ENCODE measurements at regions not wholly inside any gene's neighbourhood (a gene's known extent, or its start where the extent isn't known, plus 50 kb on each side); places are given as distances from the start of the nearest gene placed in this dataset.

DNA sequence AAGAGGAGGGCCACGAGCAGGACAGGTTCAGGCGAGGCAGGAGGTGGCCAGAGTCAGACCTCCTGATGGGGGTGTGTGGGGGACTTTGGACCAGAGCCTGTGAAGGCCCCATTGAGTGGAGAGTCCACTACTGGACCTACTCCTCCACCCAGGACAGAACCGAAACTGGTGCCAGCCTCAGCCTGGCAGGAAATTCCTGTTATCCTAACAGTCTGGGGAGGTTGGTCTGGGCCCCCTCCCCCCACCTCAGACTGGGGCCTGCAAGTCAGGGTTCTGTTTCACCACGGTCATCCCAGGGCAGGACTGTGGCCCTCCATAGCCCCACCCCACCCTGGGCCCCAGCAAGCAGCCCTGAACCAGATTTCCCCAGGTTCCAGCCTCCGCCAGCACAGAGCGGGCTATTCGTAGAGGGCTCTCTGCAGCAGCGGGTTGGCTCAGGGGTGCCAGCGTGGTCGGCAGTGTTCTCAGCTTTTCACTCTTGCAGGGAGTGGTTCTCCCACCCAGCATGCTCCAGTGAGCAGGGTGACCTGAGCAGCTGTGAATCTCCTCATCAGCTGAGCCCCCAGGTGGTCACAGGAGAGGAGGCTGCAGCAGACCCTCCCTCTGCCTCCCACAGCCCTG lies 217.3 kb downstream of the TBC1D2B start:
- no peak for DNase-seq

DNA sequence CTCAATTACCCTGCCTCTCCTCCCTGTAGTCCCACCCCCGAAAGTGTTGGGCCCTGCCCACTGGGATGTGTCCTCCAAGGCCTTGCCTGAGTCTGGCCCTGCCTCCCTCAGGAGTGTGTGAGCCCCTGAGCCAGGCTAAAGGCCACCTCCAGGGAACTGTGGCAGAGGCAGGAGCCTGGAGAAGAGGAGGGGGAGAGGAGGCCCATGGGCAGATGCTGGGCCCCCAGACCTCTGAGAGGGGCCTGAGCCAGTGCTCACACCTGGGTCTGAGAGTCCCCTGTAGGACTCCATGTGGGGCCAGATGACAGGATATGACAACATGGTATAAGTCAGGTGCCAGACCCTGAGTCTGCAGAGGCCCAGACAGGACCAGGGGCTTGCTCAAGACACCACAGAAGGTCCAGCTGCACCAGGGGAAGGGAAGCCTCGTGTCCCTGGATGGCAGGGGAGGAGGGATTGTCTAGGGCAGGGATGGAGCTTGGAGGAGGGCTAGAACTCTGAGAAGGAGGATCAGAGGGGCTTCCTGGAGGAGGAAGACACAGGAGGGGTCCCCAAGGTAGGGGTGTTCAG lies 217.9 kb downstream of the TBC1D2B start:
- no peak for DNase-seq

DNA sequence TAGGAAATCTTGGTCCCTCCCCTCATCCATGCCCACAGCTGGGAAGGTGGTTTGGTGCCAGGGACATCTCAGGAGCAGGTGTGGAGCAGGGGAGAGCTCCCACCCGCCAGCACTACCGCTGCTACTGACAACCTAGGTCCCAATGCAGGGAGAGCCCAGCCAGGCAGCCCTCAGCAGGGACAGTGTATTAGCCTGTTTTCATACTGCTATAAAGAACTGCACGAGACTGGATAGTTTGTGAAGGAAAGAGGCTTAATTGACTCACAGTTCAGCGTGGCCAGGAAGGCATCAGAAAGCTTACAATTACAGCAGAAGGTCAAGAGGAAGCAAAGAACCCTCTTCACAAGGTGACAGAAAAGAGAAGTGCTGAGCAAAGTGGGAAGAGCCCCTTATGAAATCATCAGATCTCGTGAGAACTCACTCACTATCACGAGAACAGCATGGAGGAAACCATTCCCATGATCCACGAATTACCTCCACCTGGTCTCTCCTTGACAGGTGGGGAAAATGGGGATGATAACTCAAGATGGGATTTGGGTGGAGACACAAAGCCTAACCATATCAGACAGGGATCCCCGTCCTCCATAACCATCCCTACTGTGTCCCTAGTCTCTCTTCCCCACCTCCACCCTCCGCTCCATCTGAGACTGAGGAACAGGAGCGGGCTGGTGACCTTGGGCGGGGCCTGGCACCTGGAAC lies 218.6 kb downstream of the TBC1D2B start:
- no peak for DNase-seq

DNA sequence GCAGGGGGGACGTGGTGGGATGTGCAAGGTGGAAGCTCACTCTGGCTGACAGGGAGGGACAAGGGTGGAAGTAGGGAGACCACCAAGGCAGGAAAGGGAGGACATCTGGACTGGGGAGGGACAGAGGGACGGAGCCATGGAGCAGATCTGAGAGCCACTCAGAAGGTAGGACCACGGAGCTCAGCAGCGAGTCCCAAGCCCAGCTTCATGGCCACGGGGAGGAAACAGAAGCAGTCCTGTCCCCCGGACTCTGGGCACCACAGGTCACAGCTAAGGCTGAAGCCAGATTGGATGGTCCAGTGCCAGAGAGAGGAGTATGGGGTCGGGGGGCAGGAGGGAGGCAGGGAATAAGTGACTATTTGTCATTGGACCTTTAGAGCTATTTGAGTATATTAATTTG lies 220.1 kb downstream of the TBC1D2B start:
- no peak for DNase-seq

DNA sequence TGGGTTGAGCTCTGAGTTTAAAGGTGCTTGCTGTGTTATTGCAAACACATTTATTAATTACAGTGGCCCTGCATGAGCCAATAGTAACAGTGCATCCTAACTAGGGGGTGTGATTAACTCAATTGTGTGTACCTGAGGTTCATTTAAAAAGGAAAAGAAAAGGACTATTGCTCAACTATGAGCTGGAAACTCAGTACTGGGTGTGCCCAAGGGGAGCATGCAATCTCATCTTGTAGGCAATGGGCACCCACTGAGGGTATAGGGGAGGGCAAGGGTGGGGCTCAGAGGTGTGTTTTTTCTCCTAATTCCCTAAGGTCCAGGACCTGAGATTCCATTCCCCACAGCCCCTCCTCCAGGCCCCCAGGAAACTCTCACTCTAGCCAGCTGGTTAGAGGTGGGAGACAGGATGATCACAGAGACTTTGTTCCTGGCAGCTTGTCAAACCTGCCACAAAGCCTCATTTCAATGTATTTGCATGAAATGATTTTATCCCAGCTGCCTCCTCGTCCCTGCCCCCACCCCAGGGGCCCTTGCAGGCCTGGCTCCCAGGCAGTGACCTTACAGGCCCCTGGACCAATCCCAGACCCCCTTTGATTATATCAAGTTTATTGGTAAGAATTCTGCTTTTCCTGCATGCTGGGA lies 220.7 kb downstream of the TBC1D2B start:
- no peak for DNase-seq

DNA sequence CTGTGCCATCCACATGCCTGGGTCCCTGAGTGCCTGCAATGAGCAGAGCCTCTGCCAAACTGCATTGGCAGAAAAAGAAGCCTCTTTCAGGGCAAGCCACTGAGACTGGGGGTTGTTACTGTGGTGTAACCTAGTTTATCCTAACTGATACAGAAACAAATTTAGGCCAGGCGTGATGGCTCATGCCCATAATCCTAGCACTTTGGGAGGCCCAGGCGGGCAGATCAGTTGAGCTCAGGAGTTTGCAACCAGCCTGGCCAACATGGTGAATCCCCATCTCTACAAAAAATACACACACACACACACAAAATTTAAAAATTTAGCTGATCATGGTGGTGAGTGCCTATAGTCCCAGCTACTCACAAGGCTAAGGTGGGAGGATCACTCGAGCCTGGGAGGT lies 221.6 kb downstream of the TBC1D2B start:
- DNase-seq, result no peak

DNA sequence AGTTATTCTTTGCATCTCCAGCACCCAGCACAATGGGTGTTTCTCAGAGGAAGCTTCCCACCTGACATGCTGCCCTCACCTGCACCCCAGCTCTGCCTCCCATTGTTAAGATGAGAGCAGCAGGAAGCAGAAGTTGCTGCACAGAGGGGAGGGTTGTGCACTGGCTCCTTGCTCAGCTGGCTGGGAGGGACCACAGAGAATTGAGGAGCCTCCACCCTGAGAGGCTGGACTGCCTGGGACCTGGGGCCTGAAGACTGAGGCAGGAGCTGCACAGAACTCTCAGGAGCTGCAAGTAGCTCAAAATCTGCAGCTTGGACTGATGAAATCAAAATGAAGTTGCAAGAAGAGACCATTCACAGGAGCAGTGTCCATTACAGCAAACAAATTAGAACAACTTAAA lies 222.3 kb upstream of the LINGO1 start:
- DNase-seq, result no peak

DNA sequence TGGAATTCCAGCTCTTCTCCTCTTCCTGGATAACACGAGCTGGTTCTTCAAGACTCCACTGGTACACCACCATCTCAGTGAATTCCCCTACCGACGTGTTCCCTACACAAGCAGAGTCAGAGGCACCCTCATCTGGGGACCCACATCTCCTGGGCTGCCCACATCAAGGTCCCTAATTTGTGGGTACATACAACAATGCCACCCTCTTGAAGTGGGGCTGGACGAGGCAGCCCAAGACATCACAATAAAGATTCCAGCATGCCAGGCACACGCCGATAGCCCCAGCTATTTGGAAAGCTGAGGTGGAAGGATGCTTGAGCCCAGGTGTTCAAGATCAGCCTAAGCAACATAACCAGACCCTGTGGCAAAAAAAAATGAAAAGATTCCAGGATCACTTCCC lies 221.2 kb upstream of the LINGO1 start:
- no peak for DNase-seq

DNA sequence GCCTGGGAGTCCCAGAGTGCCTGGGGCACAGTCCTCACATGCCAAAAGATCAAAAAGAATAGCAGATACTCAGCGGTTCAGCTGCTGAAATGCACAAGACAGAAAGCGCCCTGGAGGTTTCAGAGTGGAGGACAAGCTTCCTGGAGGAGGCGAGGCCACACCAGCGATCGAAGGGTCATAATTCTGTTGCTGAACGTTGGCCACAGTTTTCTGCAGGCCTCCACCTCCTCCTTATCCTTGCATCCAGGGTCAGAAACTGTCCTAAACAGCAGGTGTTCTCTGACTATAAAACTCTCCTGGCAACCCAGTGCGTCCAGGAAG lies 220.3 kb upstream of the LINGO1 start:
- DNase-seq, result no peak

DNA sequence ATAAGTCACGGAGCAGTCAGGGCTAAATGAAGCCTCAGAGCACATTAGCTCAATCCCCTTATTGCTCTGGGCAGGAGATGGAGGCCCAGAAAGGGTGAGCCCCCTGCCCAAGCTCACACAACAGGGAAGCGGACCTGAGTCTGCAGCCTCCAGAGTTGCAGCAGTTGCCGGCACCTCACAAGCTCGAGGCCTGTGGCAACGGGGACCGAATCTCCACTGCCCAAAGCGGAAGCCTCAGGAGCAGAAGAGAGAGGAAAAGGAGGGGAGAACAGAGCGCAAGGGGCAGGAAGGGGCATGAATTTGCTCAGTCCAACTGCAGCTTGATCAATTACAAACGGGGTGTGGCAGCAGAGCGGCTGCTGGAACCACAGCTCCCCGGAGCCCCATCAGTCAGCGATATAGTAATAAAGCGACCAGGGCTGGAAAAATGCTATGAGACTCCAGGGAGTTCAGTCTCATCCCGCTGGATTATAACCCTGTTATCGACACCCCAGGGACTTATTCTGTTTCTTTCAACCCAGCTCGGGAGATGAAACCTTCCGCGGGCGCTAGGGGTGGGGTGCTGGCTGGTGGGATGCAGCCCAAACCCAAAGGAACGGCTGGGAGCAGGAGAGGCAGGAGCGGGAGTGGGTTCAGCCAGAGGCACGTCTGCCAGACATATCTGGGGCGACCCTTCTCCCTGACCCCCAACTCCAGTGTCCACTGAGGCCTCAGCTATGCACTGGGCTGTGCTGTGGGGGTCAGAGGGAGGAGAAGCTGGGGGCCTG lies 219.7 kb upstream of the LINGO1 start:
- no peak for DNase-seq

DNA sequence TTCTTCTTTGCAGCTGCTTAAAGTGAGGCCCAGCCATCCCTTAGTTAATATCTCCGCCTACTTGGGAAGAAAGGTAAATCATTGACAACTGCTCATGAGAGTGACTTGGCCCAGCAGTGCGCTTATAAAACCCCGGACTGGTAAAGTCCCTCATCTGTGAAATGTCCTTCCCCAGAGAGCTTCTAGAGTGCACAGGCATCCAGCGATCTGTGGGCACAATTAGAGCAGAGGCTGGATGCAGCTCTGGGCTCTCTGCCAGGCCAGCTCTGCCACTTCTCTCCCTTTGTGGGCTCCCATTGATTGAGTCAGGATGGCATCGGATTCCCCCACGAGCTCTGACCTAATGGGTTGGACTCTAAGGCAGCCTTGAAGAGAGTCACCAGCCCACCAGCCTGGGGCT lies 219.0 kb upstream of the LINGO1 start:
- DNase-seq, result no peak

DNA sequence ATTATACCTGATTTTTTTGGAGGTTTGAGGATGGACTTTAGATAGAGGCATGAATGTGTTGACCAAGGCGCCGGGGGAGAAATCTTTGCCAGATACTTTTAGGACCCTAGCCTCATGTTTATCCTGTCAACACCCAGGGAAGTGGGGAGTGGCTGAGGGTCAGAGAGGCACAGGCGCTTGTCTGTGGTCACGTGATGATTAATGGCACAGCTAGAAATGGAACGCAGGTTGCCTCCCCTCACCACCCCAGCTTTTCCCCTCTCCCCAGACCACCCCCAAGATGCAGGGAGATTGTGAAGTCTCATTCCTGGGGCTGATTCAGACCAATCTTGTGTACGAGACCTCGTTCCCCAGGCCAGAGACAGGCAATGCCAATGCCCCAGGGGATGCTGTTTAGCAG lies 218.4 kb upstream of the LINGO1 start:
- no peak for DNase-seq

DNA sequence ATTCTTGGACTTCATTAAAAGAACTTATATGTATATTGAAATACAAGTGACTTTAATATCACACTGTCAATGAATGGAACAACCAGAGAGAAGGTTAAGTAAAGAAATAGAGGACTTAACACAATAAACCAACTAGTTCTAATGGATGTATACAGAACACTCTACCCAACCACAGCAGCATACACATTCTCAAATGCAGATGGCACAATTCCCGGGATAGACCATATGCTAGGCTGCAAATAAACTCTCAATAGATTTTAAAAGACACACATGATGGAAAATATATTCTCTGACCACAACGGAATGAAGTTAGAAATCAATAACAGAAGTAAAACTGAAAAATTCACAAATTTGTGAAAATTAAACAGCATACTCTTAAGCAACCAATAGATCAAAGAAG lies 214.3 kb upstream of the LINGO1 start:
- no peak for DNase-seq

DNA sequence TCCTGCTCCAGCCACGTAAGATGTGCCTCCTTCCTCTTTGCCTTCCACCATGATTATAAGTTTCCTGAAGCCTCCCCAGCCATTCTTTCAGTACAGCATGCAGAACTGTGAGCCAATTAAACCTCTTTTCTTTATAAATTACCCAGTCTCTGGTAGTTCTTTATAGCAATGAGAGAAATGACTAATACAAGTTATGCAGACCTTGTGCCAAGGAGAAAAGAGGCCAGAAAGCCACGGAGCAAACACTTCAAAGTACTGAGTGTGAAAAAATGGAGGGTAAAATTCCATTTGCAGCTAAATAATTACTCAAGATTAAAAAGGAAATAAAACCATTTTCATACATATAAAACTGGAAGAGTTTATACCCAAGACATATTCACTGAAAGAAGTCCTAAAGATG lies 213.6 kb upstream of the LINGO1 start:
- DNase-seq, result no peak

DNA sequence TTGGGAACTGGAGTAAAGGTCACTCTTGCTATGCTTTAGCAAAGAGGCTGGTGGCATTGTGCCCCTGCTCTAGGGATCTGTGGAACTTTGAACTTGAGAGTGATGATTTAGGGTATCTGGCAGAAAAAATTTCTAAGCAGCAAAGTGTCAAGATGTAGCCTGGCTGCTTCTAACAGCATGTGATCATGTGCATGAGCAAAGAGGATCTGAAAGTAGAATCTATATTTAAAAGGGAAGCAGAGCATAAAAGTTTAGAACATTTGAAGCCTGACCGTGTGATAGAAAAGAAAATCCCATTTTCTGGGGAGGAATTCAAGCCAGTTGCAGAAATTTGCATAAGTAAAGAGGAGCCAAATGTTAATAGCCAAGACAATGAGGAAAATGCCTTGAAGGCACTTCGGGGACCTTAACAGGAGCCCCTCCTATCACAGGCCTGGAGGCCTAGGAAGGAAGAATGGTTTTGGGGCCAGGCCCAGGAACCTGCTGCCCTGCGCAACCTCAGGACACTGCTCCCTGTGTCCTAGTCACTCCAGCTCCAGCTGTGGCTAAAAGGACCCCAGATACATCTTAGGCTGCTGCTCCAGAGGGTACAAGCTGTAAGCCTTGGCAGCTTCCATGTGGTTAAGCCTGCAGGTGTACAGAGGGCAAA lies 212.2 kb upstream of the LINGO1 start:
- DNase-seq, result no peak

DNA sequence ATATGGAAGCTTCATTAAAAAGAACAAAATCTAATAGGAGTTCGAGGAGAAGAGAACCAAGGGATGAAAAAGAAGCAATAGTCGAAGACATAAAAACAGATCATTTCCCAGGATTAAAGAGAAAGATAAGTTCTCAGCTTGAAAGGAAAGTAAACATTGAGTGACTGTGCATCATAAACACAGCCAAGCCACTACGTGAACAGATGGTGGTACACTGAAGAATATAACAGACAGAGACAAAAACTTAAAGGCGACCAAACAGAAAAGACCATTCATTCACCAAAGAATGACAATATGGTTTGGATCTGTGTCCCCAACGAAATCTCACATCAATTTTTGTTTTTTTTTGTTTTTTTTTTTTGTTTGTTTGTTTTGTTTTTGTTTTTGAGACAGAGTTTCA lies 210.8 kb upstream of the LINGO1 start:
- no peak for DNase-seq

DNA sequence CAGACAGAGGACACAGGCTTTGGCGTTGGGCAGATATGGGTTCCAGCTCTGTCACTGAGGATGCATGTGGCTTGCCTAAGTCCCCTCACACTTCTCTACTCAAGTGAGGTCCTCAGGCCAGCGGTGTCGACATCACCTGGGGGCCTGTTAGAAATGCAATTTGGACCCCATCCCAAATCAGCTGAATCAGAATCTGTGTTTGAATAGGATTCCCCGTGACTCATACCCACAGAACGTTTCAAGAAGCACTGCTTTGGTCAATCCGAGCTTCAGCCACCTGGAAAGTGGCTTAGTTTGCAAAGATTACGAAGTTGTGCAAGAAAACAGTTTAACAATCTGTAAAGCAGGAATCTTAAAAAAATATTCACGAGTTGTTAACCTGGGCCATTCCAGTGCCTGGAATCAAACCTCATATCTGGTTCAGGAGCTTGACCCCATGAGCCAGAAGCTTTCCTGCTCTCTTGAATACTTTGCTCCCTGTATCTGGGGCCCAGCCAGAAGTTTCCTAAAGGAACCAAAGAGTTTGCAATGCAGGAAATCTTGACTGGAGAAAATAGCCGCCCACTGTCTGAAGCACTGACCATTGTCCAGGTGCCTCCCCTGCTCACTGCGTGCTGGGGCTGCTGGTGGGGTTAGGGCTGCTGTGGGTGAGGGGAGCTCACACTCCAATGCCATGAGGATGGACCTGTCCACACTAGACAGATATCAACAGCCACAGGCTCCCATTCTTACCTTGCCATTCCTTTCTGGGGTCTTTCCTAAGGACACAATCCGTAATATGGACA lies 208.5 kb upstream of the LINGO1 start:
- DNase-seq, result no peak

DNA sequence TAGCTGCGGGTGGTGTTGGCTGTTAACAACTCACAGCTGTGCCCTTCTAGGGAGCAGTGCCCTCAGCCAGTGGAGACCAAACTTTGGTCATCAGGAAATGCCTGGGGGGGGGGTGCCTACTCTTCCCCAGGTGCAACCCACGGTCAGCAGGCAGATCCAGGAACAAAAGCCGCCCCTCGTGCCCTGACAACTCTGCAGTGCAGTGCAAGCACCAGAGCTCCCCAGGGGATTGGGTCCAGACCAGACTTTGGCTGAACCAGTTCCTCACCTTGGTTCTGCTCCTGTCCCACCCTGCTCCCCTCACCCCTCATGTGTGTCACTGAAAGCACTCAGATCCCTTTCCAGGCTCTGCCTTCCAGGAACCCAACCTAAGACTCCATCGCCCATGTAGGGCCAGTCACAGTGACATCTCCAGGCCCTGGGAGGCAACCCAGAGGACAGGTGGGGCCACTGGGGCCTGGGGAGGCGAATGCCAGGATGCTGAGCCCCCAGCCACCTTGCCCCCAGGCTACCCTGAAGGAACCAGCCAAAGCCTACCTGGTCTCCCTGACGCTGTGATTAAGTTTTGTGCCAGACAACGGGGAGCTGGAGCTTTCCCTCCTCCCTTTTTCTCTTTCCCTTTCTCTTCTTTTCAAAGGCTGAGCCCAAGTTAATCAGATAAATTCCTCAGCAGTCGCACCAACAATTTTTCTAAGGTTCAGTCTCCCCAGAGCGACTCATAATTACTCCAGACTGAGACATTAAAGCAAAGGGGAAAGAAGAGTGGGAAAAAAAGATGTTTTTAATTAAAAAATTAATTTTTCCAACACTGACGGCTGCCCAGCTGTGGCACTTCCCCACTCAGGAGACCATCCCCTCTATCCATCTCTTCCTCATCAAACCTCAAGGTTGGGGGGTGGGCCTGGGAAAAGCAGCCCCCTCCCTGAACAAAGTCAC lies 207.5 kb upstream of the LINGO1 start:
- no peak for DNase-seq

DNA sequence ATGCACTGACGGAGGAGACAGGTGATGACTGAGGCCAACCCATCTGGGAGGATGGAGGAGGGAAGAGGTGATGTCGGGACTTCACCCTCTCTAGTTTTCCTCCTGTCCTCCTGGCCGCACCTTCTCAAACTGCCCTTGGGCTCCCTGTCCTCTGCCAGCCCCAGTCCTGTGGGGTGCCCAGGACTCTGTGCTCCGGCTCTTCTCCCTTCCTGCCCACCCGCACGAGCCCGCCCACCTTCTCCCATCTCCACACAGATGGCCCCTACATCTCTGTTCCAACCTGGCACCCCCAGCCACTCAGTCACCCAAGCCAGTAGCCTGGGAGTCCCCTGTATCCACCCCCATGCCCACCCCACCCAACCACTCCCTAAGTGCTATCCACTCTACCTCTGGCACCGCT lies 206.7 kb upstream of the LINGO1 start:
- no peak for DNase-seq

DNA sequence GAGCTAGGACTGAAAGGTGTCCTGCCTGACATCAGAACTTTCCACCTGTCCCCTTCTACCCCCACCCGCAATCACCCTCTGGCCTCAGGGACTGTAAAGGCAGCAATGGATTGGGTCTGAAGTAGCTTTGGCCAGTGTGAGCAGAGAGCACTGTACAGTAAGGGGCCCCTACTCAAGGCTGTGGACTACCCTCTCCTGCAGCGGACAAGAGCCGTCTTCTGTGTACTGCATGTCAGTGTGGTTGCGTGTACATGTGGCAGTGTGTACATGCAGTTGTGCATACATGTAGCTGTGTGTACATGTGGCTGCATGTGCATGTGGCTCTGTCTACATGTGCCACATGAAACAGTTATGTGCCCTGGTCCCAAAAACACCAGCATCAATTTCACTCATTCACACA lies 205.9 kb upstream of the LINGO1 start:
- no peak for DNase-seq

DNA sequence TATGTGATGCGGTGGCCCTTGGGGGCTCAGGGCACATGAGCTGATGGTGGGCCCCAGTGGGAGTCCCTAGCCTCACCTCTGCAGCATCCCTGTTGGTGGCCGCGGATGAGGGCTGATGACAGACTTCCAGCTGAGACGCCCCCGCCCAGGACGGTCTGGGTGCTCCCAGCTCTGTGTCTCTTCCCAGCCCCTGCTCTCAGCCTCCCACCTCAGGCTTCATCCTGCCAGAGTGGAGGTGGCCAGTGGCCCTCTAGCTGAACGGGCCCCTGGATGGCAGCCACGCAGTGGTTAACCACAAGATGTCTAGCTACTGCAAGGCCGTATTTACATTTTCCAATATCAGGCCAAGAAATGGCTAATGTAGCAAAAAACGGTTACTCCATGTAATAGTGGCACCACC lies 205.3 kb upstream of the LINGO1 start:
- DNase-seq, result no peak

Measured in activated CD4-positive, alpha-beta T cell treated with anti-CD3 and anti-CD28 coated beads, Interleukin-2, amount 50 U/mL, for 16 hours (primary cell).